ENCODE measurements at regions not wholly inside any gene's neighbourhood (a gene's known extent, or its start where the extent isn't known, plus 50 kb on each side); places are given as distances from the start of the nearest gene placed in this dataset.

- TF ChIP-seq, protein P1, sequence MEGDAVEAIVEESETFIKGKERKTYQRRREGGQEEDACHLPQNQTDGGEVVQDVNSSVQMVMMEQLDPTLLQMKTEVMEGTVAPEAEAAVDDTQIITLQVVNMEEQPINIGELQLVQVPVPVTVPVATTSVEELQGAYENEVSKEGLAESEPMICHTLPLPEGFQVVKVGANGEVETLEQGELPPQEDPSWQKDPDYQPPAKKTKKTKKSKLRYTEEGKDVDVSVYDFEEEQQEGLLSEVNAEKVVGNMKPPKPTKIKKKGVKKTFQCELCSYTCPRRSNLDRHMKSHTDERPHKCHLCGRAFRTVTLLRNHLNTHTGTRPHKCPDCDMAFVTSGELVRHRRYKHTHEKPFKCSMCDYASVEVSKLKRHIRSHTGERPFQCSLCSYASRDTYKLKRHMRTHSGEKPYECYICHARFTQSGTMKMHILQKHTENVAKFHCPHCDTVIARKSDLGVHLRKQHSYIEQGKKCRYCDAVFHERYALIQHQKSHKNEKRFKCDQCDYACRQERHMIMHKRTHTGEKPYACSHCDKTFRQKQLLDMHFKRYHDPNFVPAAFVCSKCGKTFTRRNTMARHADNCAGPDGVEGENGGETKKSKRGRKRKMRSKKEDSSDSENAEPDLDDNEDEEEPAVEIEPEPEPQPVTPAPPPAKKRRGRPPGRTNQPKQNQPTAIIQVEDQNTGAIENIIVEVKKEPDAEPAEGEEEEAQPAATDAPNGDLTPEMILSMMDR (IDR thresholded peaks at IDR 0.05; ENCODE audit: low read depth, low read length, poor library complexity, severe bottlenecking), result no peak
- no peak for TF ChIP-seq EZH2phosphoT487 (IDR thresholded peaks at IDR 0.05; ENCODE audit: borderline replicate concordance, low read length)
Observed at GRCh38 chr17:52986056-52986662, 827.6 kb upstream of the CA10 start.
